Natural killer cell treated with Interleukin-12 subunit alpha and Interleukin-12 subunit beta and Interleukin-15 and Interleukin-18, amount 100 ng/mL, for 72 hours (primary cell): ENCODE measurements at regions not wholly inside any gene's neighbourhood (a gene's known extent, or its start where the extent isn't known, plus 50 kb on each side); places are given as distances from the start of the nearest gene placed in this dataset.
"Not testable (repeated sequence)": the region's sequence is repeated elsewhere in the genome, so short reads cannot be mapped to it uniquely, and the experiment has no call there.

Source experiments
- ATAC-seq, 2 donors: fragments of 150-1000 bp; cut with Tn5 transposase in 1 of 2; sonication (Bioruptor Pico), chemical (Tn5 transposase) in 1 of 2; 2 replicates each; pipeline ENCODE4 v1.10.0; 2021
- DNase-seq: peaks from one replicate; pipeline ENCODE4 v3.0.0; 2022; ENCODE audit warnings: low spot score
- H3K27ac Mint-ChIP-seq, 2 donors: 1 replicate in 1 of 2; 2 replicates in 1 of 2; pipeline ENCODE4 v1.8.0; 2022; ENCODE audit warnings: mixed read lengths in 2 of 2, mild to moderate bottlenecking in 1 of 2, moderate library complexity in 1 of 2
- H3K27me3 Mint-ChIP-seq, 2 donors: 1 replicate in 1 of 2; 2 replicates in 1 of 2; pipeline ENCODE4 v1.8.0; 2022; ENCODE audit warnings: mixed read lengths in 2 of 2
- H3K36me3 Mint-ChIP-seq: one replicate; pipeline ENCODE4 v1.8.0; 2022; ENCODE audit warnings: mixed read lengths
- H3K4me1 Mint-ChIP-seq, 2 donors: 1 replicate in 1 of 2; 2 replicates in 1 of 2; pipeline ENCODE4 v1.8.0; 2022; ENCODE audit warnings: low read depth in 2 of 2, mixed read lengths in 2 of 2, mild to moderate bottlenecking in 1 of 2
- H3K4me3 Mint-ChIP-seq: one replicate; pipeline ENCODE4 v1.8.0; 2022; ENCODE audit warnings: mixed read lengths
- H3K9me3 Mint-ChIP-seq: 2 replicates; pipeline ENCODE4 v1.8.0; 2022; ENCODE audit warnings: mixed read lengths

GRCh38 chr9:87370049-87370685 lies 127.5 kb upstream of the DAPK1 start:
- peaks cover 0 to 6% of the 10 kb centered on the region in 2 donors for H3K4me1 Mint-ChIP-seq
- no peak for ATAC-seq
- DNase-seq, result no peak
- no peak overlapping the region for H3K4me3 Mint-ChIP-seq
- no peaks in the 10 kb centered on the region for H3K9me3 Mint-ChIP-seq
- no peaks in the 10 kb centered on the region for H3K36me3 Mint-ChIP-seq
- H3K27ac Mint-ChIP-seq, result no peak overlapping the region
- H3K27me3 Mint-ChIP-seq, result peaks cover 16 to 45% of the 10 kb centered on the region in 2 donors

GRCh38 chr9:87371795-87372355 lies 125.8 kb upstream of the DAPK1 start:
- ATAC-seq, result no peak
- H3K27me3 Mint-ChIP-seq, result peaks cover 12 to 49% of the 10 kb centered on the region in 2 donors

GRCh38 chr9:87372356-87372851 lies 125.3 kb upstream of the DAPK1 start:
- Mint-ChIP-seq H3K36me3 (no peaks in the 10 kb centered on the region), H3K9me3 (no peaks in the 10 kb centered on the region), H3K4me3 (no peak overlapping the region), H3K27me3 (peaks cover 10 to 50% of the 10 kb centered on the region in 2 donors), H3K27ac (no peak overlapping the region), H3K4me1 (peaks cover 0 to 6% of the 10 kb centered on the region in 2 donors)
- no peak for ATAC-seq
- DNase-seq, result no peak

More at GRCh38 chr9:87371795-87372355, 125.8 kb upstream of the DAPK1 start:
- Mint-ChIP-seq H3K4me1 (peaks cover 0 to 6% of the 10 kb centered on the region in 2 donors), H3K36me3 (no peaks in the 10 kb centered on the region), H3K27ac (no peak overlapping the region), H3K9me3 (no peaks in the 10 kb centered on the region), H3K4me3 (no peak overlapping the region)
- no peak for DNase-seq

- not testable (repeated sequence) for H3K27ac Mint-ChIP-seq, H3K36me3 Mint-ChIP-seq, H3K4me1 Mint-ChIP-seq, H3K9me3 Mint-ChIP-seq, DNase-seq, H3K4me3 Mint-ChIP-seq
- H3K27me3 Mint-ChIP-seq, result peaks cover 9 to 41% of the 10 kb centered on the region in 2 donors
- peak in 1 of 2 donors; percentile 65 for ATAC-seq
Observed at GRCh38 chr9:87374023-87374919, 123.4 kb upstream of the DAPK1 start.

GRCh38 chr9:87375397-87376073 lies 122.1 kb upstream of the DAPK1 start:
- DNase-seq (no peak), ATAC-seq (no peak)
- Mint-ChIP-seq H3K4me1 (peaks cover 0 to 6% of the 10 kb centered on the region in 2 donors), H3K27me3 (peaks cover 9 to 34% of the 10 kb centered on the region in 2 donors), H3K9me3 (no peaks in the 10 kb centered on the region), H3K36me3 (no peaks in the 10 kb centered on the region), H3K27ac (no peak overlapping the region), H3K4me3 (no peak overlapping the region)

DNA sequence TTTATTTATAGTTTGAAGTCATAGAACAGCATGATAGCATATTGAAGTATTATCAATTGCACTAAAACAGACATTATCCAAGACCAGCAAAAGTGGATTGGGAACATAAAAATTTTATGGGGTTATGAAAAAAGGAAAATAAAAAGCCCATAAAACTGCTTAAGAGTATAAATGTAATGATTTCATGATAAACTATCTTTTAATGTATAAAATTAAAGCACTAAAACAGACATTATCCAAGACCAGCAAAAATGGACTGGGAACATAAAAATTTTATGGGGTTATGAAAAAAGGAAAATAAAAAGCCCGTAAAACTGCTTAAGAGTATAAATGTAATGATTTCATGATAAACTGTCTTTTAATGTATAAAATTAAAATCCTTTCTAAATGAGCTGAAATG lies 119.0 kb upstream of the DAPK1 start:
- H3K9me3 Mint-ChIP-seq, result no peaks in the 10 kb centered on the region
- no peak overlapping the region for H3K4me3 Mint-ChIP-seq
- ATAC-seq (no peak), DNase-seq (no peak)
- no peak overlapping the region for H3K27ac Mint-ChIP-seq
- peaks cover 13 to 22% of the 10 kb centered on the region in 2 donors for H3K27me3 Mint-ChIP-seq
- peaks cover 0 to 5% of the 10 kb centered on the region in 2 donors for H3K4me1 Mint-ChIP-seq
- H3K36me3 Mint-ChIP-seq, result no peaks in the 10 kb centered on the region

- Mint-ChIP-seq H3K4me3 (no peak overlapping the region), H3K4me1 (no peaks in the 10 kb centered on the region), H3K9me3 (no peaks in the 10 kb centered on the region), H3K27me3 (peaks cover 7 to 18% of the 10 kb centered on the region in 2 donors), H3K27ac (no peak overlapping the region), H3K36me3 (no peaks in the 10 kb centered on the region)
- DNase-seq (no peak), ATAC-seq (no peak)
Observed at GRCh38 chr9:87379300-87379699, 118.4 kb upstream of the DAPK1 start.

DNA sequence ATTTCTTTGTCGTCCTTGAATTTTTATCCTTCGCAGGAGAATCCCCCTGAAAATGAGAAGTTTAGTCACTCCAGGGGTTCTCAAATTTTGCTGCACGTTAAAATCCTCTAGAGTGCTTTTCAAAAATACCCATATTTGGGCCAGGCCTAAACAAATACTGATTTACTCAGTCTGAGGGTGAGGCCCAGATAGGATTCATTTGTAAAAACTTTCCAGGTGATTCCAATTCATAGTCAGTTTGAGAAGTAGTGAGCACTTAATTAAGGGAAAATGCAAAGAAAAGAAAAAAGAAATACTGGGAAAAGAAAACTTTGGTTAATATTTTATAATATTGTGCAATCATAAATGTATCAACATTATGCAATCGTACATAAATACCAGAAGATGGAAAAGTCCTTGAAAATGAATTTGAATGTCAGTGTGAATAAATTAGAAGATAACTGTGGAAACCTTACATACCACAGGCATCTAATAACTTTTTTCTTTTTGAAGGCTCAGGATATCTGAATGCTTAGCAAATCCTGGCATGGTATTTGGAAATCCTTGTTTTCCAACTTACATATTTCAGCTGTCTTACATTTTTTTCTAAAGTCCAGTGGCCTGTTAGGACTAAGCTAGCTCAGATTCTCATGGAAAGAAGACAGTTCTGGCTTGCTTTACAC lies 116.5 kb upstream of the DAPK1 start:
- H3K4me3 Mint-ChIP-seq, result no peak overlapping the region
- ATAC-seq (no peak), DNase-seq (no peak)
- no peaks in the 10 kb centered on the region for H3K4me1 Mint-ChIP-seq
- no peak overlapping the region for H3K27ac Mint-ChIP-seq
- H3K27me3 Mint-ChIP-seq, result peaks cover 14 to 19% of the 10 kb centered on the region in 2 donors
- no peaks in the 10 kb centered on the region for H3K9me3 Mint-ChIP-seq
- no peaks in the 10 kb centered on the region for H3K36me3 Mint-ChIP-seq

DNA sequence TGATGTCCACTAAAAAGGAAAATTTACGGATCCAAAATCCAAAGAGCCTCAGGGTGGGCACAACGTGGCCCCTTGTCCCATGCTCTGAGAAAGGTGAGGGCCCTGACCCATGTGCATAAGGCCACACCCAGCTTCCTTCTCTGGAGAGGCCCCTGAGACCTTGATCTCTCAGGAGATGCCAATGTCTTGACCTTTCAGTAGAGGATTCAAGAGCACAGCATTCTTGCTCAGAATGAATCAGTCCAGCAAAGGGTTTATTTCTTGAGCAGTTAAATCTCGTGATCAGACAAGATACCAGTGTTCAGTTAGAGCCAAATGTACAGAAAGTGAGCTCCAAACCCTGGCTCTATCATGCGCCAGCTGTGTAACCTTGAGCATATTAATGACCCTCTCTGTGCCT lies 115.9 kb upstream of the DAPK1 start:
- Mint-ChIP-seq H3K9me3 (no peaks in the 10 kb centered on the region), H3K27ac (no peak overlapping the region), H3K4me1 (no peaks in the 10 kb centered on the region), H3K27me3 (peaks cover 14 to 21% of the 10 kb centered on the region in 2 donors), H3K4me3 (no peak overlapping the region), H3K36me3 (no peaks in the 10 kb centered on the region)
- DNase-seq, result no peak
- ATAC-seq, result no peak

- no peaks in the 10 kb centered on the region for H3K4me1 Mint-ChIP-seq
- H3K9me3 Mint-ChIP-seq, result no peaks in the 10 kb centered on the region
- ATAC-seq (no peak), DNase-seq (no peak)
- no peaks in the 10 kb centered on the region for H3K36me3 Mint-ChIP-seq
- no peak overlapping the region for H3K4me3 Mint-ChIP-seq
- H3K27me3 Mint-ChIP-seq, result peaks cover 11 to 14% of the 10 kb centered on the region in 2 donors
- H3K27ac Mint-ChIP-seq, result no peak overlapping the region
Observed at GRCh38 chr9:87382900-87383299, 114.8 kb upstream of the DAPK1 start.

DNA sequence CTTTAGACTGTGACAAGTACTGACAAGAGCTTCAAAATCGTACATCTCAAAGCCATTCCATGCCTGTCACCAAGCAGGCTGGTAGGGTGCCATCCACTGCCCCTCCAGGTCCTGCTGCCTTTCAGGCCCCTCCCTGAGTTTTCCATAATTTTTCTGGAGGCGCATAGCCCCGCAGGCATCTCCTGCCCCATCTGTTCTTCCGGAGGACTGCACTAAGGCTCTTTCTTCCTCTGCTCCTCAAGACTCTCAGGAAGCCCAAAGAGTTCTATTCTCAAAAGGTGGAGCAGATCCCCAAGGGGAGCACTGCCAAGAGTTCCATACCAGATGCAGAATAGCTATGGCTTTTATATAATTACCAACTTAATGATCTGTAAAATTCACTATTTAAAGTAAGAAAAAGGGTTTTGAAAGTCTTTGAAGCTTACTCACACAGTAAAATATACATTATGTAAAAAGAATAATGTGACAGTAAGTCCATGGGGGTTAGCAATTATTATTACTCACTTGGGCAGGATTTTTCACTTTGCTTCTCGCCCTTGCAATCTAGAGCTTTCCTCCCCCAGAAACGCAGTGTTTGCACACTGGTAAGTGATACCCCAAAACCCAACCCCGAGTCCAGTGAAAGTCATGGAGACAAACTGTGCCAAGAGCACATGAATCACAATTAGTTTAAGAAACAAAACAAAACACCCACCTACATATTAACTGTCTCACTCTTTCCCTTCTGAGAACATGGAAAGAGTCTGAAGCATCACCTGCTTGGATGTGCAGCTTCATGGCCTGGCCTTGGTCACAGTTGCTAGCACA lies 114.1 kb upstream of the DAPK1 start:
- ATAC-seq (no peak), DNase-seq (no peak)
- Mint-ChIP-seq H3K36me3 (no peaks in the 10 kb centered on the region), H3K9me3 (no peaks in the 10 kb centered on the region), H3K27ac (no peak overlapping the region), H3K27me3 (peaks cover 11 to 14% of the 10 kb centered on the region in 2 donors), H3K4me1 (no peaks in the 10 kb centered on the region), H3K4me3 (no peak overlapping the region)

- H3K27me3 Mint-ChIP-seq, result peaks cover 13 to 19% of the 10 kb centered on the region in 2 donors
- DNase-seq, result no peak
- ATAC-seq, result no peak
- H3K4me3 Mint-ChIP-seq, result no peak overlapping the region
- H3K36me3 Mint-ChIP-seq, result no peaks in the 10 kb centered on the region
- no peaks in the 10 kb centered on the region for H3K4me1 Mint-ChIP-seq
- H3K27ac Mint-ChIP-seq, result no peak overlapping the region
- H3K9me3 Mint-ChIP-seq, result no peaks in the 10 kb centered on the region
Observed at GRCh38 chr9:87386490-87387025, 111.1 kb upstream of the DAPK1 start.
